Tibial artery (tissue), 4 donors: ENCODE measurements at regions not wholly inside any gene's neighbourhood (a gene's known extent, or its start where the extent isn't known, plus 50 kb on each side); places are given as distances from the start of the nearest gene placed in this dataset.

ENCODE experiments used
- DNase-seq, 2 donors: peaks; one replicate each; pipeline ENCODE4 v3.0.0-alpha.2; 2019
- H3K27ac ChIP-seq, 2 donors: fragments of 200-600 bp; sonication (generic) in 1 of 2; 1 replicate in 1 of 2; 2 replicates in 1 of 2; pipeline ENCODE4 v1.5.1; 2018 to 2019; ENCODE audit warnings: mild to moderate bottlenecking in 1 of 2
- H3K27me3 ChIP-seq, 2 donors: fragments of 200-600 bp; sonication (generic) in 1 of 2; one replicate each; pipeline versions ENCODE4 v1.5.1 to v1.6.0; 2016 to 2019
- H3K36me3 ChIP-seq, 3 donors: fragments of 200-600 bp; sonication (generic) in 2 of 3; one replicate each; pipeline ENCODE4 v1.5.1; 2016 to 2019; ENCODE audit warnings: mild to moderate bottlenecking in 2 of 3
- H3K4me1 ChIP-seq, 4 donors: fragments of 200-600 bp; sonication (generic) in 2 of 4; 1 replicate in 3 of 4; 2 replicates in 1 of 4; pipeline ENCODE4 v1.5.1; 2016 to 2019
- H3K4me3 ChIP-seq, 2 donors: fragments of 200-600 bp; sonication (generic) in 1 of 2; 1 replicate in 1 of 2; 2 replicates in 1 of 2; pipeline ENCODE4 v1.5.1; 2018 to 2019; ENCODE audit warnings: mild to moderate bottlenecking in 2 of 2
- H3K9me3 ChIP-seq, 3 donors: fragments of 200-600 bp; sonication (generic) in 1 of 3; one replicate each; pipeline ENCODE4 v1.5.1; 2016 to 2019
- intact Hi-C: fragments of 100-400 bp; cut with DNase I; formaldehyde crosslinking; loops from one replicate; pipeline ENCODE4 v1.15.0; 2023; ENCODE audit warnings: low total_unique reads
- TF ChIP-seq, protein P1 (sequence below), 2 experiments: fragments of 200-600 bp in 1 of 2; fragments of 450-650 bp in 1 of 2; IDR thresholded peaks; one replicate each; pipeline ENCODE4 v1.5.1; 2017 to 2019; ENCODE audit warnings: antibody characterized with exemption in 2 of 2, mild to moderate bottlenecking in 1 of 2, moderate library complexity in 1 of 2

DNA sequence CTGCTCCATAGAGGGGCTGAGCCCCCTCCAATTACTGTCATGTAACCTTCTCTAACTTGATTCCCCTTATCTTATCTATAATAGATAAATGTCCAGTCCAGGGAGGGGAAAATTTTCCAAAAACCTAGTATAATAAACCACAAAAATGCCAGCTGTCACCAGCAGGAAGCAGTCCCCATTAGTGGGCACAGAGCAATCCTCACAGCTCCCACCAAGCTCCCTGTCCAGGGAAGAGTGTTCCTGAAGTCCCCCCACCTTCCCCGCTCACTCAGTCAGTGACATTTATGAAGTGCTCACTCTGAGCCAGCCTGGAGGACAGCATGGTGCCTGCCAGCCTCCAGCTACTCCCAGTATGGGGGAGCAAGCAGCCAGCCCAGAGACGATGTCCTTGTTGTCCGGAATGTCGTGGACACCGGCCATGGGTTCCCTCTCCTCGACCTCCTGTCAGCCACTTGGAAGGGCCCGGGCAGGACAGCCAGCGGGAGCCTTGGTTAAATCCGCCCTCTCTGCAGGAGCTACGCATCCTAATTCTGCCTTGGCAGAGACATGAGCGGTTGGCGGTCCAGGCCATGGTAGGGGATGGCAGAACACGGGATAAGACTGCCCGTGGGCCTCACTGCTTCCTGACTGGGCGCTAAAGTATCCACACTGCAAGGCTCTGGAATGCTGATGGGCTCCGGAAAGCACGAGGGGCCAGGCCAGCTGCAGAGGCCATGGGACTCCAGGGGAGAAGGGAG, 102.0 kb upstream of the CDH5 start:
- intact Hi-C loops = no loop called here
- Histone ChIP-seq H3K27ac (no peak overlapping the region), H3K4me1 (peaks cover 0 to 6% (median 1%) of the 10 kb centered on the region in 4 donors)

GRCh38 chr16:66263973-66264310, 102.5 kb upstream of the CDH5 start:
- intact Hi-C loops = no loop called here
- Histone ChIP-seq H3K27me3 (no peaks in the 10 kb centered on the region), H3K27ac (no peak overlapping the region)

More for the DNA sequence above, 102.0 kb upstream of the CDH5 start:
- Histone ChIP-seq H3K4me3 (no peak overlapping the region), H3K9me3 (no peaks in the 10 kb centered on the region), H3K27me3 (no peaks in the 10 kb centered on the region), H3K36me3 (no peaks in the 10 kb centered on the region)
- TF ChIP-seq, protein P1, sequence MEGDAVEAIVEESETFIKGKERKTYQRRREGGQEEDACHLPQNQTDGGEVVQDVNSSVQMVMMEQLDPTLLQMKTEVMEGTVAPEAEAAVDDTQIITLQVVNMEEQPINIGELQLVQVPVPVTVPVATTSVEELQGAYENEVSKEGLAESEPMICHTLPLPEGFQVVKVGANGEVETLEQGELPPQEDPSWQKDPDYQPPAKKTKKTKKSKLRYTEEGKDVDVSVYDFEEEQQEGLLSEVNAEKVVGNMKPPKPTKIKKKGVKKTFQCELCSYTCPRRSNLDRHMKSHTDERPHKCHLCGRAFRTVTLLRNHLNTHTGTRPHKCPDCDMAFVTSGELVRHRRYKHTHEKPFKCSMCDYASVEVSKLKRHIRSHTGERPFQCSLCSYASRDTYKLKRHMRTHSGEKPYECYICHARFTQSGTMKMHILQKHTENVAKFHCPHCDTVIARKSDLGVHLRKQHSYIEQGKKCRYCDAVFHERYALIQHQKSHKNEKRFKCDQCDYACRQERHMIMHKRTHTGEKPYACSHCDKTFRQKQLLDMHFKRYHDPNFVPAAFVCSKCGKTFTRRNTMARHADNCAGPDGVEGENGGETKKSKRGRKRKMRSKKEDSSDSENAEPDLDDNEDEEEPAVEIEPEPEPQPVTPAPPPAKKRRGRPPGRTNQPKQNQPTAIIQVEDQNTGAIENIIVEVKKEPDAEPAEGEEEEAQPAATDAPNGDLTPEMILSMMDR (IDR thresholded peaks at IDR 0.05) = no peak
- no peak for DNase-seq

GRCh38 chr16:66263168-66263972, 103.1 kb upstream of the CDH5 start:
- Histone ChIP-seq H3K27ac (no peak overlapping the region), H3K9me3 (no peaks in the 10 kb centered on the region), H3K4me3 (no peak overlapping the region), H3K4me1 (peaks cover 0 to 6% (median 1%) of the 10 kb centered on the region in 4 donors), H3K27me3 (no peaks in the 10 kb centered on the region), H3K36me3 (no peaks in the 10 kb centered on the region)
- no peak for DNase-seq
- TF ChIP-seq, protein P1 (IDR thresholded peaks at IDR 0.05) = no peak
- intact Hi-C loops = no loop called here

More at GRCh38 chr16:66263973-66264310, 102.5 kb upstream of the CDH5 start:
- TF ChIP-seq, protein P1 (IDR thresholded peaks at IDR 0.05) = no peak
- no peak for DNase-seq
- H3K36me3 ChIP-seq = no peaks in the 10 kb centered on the region
- no peaks in the 10 kb centered on the region for H3K9me3 ChIP-seq
- H3K4me3 ChIP-seq = no peak overlapping the region
- peaks cover 0 to 6% (median 1%) of the 10 kb centered on the region in 4 donors for H3K4me1 ChIP-seq

- H3K27me3 ChIP-seq = no peaks in the 10 kb centered on the region
- intact Hi-C loops = no loop called here
- TF ChIP-seq, protein P1 (IDR thresholded peaks at IDR 0.05) = no peak
- H3K4me1 ChIP-seq = peaks cover 0 to 6% (median 1%) of the 10 kb centered on the region in 4 donors
- H3K9me3 ChIP-seq = no peaks in the 10 kb centered on the region
- no peak overlapping the region for H3K4me3 ChIP-seq
- no peaks in the 10 kb centered on the region for H3K36me3 ChIP-seq
- no peak overlapping the region for H3K27ac ChIP-seq
- DNase-seq = peak; percentile 74
These were observed 104.0 kb upstream of the CDH5 start for GRCh38 chr16:66262253-66263167.

DNA sequence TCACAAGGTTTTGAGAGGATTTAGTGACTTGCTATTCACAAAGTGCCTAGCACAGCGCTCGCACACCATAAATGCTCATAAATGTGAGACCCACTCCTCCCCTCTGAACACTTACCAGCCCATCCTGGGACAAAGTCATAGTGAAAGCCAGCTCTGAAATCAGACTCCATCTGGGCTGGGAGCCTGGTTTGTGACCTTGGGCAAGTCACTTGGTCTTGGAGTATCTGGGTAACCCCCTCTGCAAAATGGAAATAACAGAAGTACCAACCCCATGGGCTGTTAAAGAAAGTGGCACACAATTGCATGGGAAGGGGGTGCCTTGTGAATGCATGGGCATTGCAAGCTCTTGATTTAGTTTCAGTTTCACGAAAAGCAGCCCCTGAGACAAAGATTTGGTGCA, 104.7 kb upstream of the CDH5 start:
- H3K27me3 ChIP-seq = no peaks in the 10 kb centered on the region
- no peaks in the 10 kb centered on the region for H3K9me3 ChIP-seq
- H3K4me1 ChIP-seq = peaks cover 0 to 3% (median 1%) of the 10 kb centered on the region in 4 donors
- TF ChIP-seq, protein P1 (IDR thresholded peaks at IDR 0.05) = no peak
- no peak for DNase-seq
- intact Hi-C loops = no loop called here
- H3K36me3 ChIP-seq = no peaks in the 10 kb centered on the region
- H3K27ac ChIP-seq = no peak overlapping the region
- no peak overlapping the region for H3K4me3 ChIP-seq
